ENCODE measurements at regions not wholly inside any gene's neighbourhood (a gene's known extent, or its start where the extent isn't known, plus 50 kb on each side); places are given as distances from the start of the nearest gene placed in this dataset.

- no peak overlapping the region for H3K27ac ChIP-seq
- no peak overlapping the region for H3K4me3 ChIP-seq
- H3K4me1 ChIP-seq, result no peaks in the 10 kb centered on the region
- no peak for DNase-seq (ENCODE audit: low spot score in 2 of 2)
- H3K9me3 ChIP-seq, result peaks cover 0 to 15% (median 0%) of the 10 kb centered on the region in 4 donors
- H3K27me3 ChIP-seq, result no peaks in the 10 kb centered on the region
- TF ChIP-seq CTCF (IDR thresholded peaks at IDR 0.05), result no peak
- no peak for TF ChIP-seq POLR2A (IDR thresholded peaks at IDR 0.05)
- H3K36me3 ChIP-seq, result no peaks in the 10 kb centered on the region
These were observed 157.7 kb downstream of the BARX2 start for GRCh38 chr11:129533395-129533794.

GRCh38 chr11:129536338-129536737 is 160.7 kb downstream of the BARX2 start:
- Histone ChIP-seq H3K4me1 (no peaks in the 10 kb centered on the region), H3K27me3 (no peaks in the 10 kb centered on the region), H3K36me3 (no peaks in the 10 kb centered on the region), H3K4me3 (no peak overlapping the region), H3K9me3 (peaks cover 0 to 34% (median 0%) of the 10 kb centered on the region in 4 donors), H3K27ac (no peak overlapping the region)
- 49 to 56% methylated on average over 1 of the region's 1 CpG for WGBS, 2 donors
- TF ChIP-seq POLR2A (IDR thresholded peaks at IDR 0.05) (no peak), CTCF (IDR thresholded peaks at IDR 0.05) (no peak), EP300 (IDR thresholded peaks at IDR 0.05) (no peak)
- DNase-seq (ENCODE audit: low spot score in 2 of 2), result no peak

- Histone ChIP-seq H3K27me3 (no peaks in the 10 kb centered on the region), H3K36me3 (no peaks in the 10 kb centered on the region), H3K9me3 (peaks cover 0 to 38% (median 0%) of the 10 kb centered on the region in 4 donors), H3K4me3 (no peak overlapping the region), H3K4me1 (no peaks in the 10 kb centered on the region), H3K27ac (no peak overlapping the region)
- WGBS, 2 donors, result 92 to 98% methylated on average over 2 of the region's 2 CpGs
- no peak for TF ChIP-seq EP300 (IDR thresholded peaks at IDR 0.05)
- no peak for TF ChIP-seq CTCF (IDR thresholded peaks at IDR 0.05)
- no peak for TF ChIP-seq POLR2A (IDR thresholded peaks at IDR 0.05)
- no peak for DNase-seq (ENCODE audit: low spot score in 2 of 2)
These were observed 162.7 kb downstream of the BARX2 start for GRCh38 chr11:129538323-129538722.

- no peaks in the 10 kb centered on the region for H3K27me3 ChIP-seq
- peaks cover 0 to 29% (median 0%) of the 10 kb centered on the region in 4 donors for H3K9me3 ChIP-seq
- 55 to 69% methylated on average over 3 of the region's 3 CpGs for WGBS, 2 donors
- TF ChIP-seq EP300 (IDR thresholded peaks at IDR 0.05), result no peak
- no peak for TF ChIP-seq CTCF (IDR thresholded peaks at IDR 0.05)
- no peak for TF ChIP-seq POLR2A (IDR thresholded peaks at IDR 0.05)
- no peaks in the 10 kb centered on the region for H3K36me3 ChIP-seq
- no peak for DNase-seq (ENCODE audit: low spot score in 2 of 2)
- H3K4me1 ChIP-seq, result no peaks in the 10 kb centered on the region
- no peak overlapping the region for H3K27ac ChIP-seq
- H3K4me3 ChIP-seq, result no peak overlapping the region
These were observed 168.1 kb downstream of the BARX2 start for GRCh38 chr11:129543515-129544290.

GRCh38 chr11:129544691-129545090 is 169.0 kb downstream of the BARX2 start:
- no peak overlapping the region for H3K4me3 ChIP-seq
- H3K27me3 ChIP-seq, result no peaks in the 10 kb centered on the region
- no peaks in the 10 kb centered on the region for H3K36me3 ChIP-seq
- H3K27ac ChIP-seq, result no peak overlapping the region
- TF ChIP-seq CTCF (IDR thresholded peaks at IDR 0.05) (no peak), POLR2A (IDR thresholded peaks at IDR 0.05) (no peak), EP300 (IDR thresholded peaks at IDR 0.05) (no peak)
- DNase-seq (ENCODE audit: low spot score in 2 of 2), result no peak
- no peaks in the 10 kb centered on the region for H3K4me1 ChIP-seq
- H3K9me3 ChIP-seq, result peaks cover 0 to 24% (median 0%) of the 10 kb centered on the region in 4 donors
- 70 to 79% methylated on average over 1 of the region's 1 CpG for WGBS, 2 donors

All from tibial nerve (tissue), 4 donors.